HG02623 (cell line): ENCODE measurements at regions not wholly inside any gene's neighbourhood (a gene's known extent, or its start where the extent isn't known, plus 50 kb on each side); places are given as distances from the start of the nearest gene placed in this dataset.

Source experiments
- ATAC-seq: cut with Tn5 transposase; IDR thresholded peaks from one replicate; pipeline ENCODE4 v1.9.1; 2021; ENCODE audit warnings: moderate library complexity; ENCODE audit not compliant: unreplicated experiment

- no peak for ATAC-seq
Observed at GRCh38 chr15:69505956-69506556, 53.4 kb downstream of the RPLP1 start.

DNA sequence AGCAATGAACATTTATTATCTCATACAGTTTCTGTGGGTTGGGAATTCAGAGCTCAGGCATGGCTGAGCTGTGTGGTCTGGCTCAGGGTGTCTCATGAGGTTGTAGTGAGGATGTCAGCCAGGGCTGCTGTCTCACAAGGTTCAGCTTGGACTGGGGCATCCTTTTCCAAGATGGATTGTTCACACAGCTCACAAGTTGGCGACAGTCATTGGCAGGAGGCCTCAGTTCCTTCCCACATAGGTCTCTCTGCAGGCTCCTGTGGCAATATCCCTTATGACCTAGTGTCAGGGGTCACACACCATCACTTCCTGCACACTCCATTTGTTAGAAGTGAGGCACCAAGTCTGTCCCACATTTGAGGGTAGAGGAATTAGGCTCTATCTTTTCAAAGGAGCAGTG, 56.0 kb downstream of the RPLP1 start:
- ATAC-seq, result no peak

- no peak for ATAC-seq
Observed at GRCh38 chr15:69509131-69509530, 56.5 kb downstream of the RPLP1 start.

DNA sequence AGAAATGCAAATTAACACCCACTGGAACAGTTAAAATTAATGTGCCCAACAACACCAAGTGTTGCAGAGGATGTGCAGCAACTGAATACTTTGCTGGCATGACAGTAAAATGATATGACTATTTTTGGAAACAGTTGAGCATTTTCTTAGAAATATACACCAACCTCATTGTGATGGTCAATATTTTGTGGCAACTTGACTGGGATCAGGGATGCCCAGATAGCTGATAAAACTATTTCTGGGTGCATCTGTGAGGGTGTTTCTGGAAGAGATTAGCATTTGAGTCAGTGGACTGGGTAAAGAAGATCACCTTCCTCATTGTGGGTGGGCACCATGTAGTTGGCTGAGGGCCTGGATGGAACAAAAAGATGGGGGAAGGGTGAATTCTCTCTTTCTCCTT, 57.9 kb downstream of the RPLP1 start:
- ATAC-seq, result no peak

DNA sequence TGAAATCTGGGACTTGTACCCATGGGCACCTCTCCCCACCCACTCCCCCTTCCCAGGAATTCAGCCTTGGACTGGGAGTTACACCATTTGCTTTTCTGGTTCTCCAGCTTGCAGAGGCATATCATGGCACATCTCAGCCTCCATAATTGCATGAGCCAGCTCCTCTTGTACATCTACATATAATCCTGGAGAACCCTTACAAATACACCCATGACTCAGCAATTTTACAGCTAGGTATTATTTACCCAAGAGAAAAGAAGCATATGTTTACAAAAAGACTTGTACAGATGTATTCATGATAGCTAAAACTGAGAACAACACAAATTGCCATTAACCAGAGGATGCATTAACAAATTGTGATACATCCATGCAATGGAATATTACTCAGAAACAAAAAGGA, 58.4 kb downstream of the RPLP1 start:
- no peak for ATAC-seq

DNA sequence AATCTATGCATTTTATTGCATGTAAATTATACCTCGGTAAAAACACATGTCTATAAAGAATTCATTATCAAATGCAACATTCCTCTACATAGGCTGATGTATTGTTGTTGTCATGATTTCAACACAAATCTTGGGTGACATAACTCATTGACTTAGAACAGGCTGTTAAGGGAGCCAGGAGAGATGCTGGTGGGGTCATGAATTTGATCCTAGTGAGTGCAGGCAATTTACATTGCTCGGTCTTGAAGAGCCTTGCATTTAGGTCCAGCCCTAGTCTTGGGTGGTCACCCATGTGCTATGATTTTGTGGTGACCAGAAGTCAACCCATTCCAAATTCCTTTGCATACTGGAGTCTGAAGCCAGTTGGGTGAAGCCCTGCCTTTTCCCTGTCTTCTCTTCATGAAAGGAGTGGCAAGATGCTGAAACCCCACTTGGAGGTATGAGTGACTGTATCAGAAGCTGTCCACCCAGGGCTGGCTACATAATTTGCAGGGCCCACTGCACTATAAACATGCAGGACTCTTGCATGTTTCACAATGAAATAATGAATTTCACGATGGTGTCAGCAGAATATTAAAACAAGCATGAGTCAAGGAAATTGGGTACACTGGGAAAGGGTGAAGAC, 59.2 kb downstream of the RPLP1 start:
- ATAC-seq, result no peak

DNA sequence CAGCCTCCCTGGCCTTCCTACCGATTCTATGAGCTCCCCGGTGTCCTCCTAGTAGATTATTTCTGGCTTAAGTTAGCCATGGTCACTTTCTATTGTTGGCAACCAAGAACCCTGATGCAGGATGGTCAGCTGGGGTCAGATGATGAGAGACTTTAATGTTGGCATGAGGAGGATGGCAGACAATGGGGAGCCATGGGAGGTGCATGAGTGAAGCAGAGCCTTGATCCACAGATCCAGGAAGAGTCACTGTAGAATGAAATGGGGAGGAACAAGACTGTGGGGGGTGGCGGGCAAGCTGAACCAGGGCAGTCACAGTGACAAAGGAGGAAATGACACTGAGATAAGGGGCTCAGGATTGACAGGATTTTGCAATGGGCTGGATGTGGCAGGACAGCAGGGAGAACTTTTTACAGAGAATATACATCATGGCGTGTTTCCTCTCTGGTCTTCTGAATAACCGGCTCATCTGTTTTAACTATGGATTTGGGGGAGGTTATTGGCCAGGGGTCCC, 60.9 kb downstream of the RPLP1 start:
- ATAC-seq, result no peak

- ATAC-seq, result no peak
Observed at GRCh38 chr15:69513986-69514385, 61.4 kb downstream of the RPLP1 start.

DNA sequence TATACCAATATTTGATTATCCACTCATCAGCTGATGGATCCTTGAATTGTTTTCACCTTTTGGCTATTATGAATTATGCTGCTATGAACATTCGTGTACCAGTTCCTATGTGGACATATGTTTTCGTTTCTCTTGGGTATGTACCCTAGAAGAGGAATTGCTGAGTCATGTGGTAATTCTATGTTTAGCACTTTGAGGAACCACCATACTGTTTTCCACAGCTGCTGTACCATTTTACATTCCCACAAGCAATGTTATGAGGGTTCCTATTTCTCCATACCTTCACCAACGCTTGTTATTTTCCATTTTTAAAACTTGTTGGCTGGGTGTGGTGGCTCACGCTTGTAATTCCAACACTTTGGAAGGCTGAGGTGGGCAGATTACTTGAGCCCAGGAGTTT, 62.9 kb downstream of the RPLP1 start:
- no peak for ATAC-seq

GRCh38 chr15:69515926-69516325, 63.3 kb downstream of the RPLP1 start:
- ATAC-seq, result no peak

DNA sequence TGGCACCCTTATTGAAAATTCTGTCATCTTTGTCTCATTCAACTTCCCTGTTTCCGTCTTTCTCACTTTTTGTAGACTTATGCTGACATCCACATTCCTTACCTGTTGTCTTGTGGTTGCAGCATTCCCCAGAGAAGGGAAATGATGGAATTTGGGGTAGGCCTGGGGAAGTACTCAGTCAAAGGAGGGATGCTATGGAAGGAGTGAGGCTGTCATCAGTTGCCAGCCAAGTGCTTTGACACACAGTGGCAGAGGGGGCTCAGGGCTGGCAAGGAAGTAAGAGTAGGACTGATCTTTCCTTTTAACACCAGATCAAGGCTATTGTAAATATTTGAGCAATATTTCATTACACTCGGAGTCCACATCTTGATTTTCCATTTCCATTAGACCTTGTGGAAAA, 64.4 kb downstream of the RPLP1 start:
- ATAC-seq, result no peak

- ATAC-seq, result no peak
Observed at GRCh38 chr15:69518806-69519205, 66.2 kb downstream of the RPLP1 start.

DNA sequence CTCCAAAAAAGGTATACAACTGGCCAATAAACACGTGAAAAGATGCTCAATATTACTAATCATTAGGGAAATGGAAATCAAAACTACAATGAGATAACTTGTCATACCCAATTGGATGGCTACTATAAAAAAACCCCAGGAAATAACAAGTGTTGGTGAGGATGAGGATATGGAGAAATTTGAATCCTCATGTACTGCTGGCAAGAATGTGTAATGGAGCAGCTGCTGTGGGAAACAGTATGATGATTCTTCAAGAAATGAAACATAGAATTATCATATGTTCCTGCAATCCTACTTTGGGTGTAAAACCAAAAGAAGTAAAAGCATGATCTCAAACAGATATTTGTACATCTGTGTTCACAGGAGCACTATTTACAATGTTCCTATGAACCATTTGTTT, 67.4 kb downstream of the RPLP1 start:
- ATAC-seq, result no peak

DNA sequence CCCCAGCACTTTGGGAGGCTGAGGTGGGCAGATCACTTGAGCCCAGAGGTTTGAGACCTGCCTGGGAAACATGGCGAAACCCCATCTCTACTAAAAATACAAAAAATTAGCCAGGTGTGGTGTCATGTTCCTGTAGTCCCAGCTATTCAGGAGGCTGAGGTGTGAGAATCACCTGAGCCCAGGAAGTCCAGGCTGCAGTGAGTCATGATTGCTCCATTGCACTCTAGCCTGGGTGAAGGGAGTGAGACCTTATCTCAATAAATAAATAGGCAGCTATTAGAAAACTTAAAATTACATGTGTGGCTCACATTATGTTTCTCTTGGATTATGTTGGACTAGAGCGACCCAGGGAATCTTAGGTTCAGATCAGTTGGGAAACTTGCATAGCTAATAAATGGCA, 69.7 kb downstream of the RPLP1 start:
- no peak for ATAC-seq

GRCh38 chr15:69523010-69524001, 70.7 kb downstream of the RPLP1 start:
- no peak for ATAC-seq

GRCh38 chr15:69524296-69524695, 71.7 kb downstream of the RPLP1 start:
- no peak for ATAC-seq

- no peak for ATAC-seq
Observed at GRCh38 chr15:69524814-69525213, 72.2 kb downstream of the RPLP1 start.

DNA sequence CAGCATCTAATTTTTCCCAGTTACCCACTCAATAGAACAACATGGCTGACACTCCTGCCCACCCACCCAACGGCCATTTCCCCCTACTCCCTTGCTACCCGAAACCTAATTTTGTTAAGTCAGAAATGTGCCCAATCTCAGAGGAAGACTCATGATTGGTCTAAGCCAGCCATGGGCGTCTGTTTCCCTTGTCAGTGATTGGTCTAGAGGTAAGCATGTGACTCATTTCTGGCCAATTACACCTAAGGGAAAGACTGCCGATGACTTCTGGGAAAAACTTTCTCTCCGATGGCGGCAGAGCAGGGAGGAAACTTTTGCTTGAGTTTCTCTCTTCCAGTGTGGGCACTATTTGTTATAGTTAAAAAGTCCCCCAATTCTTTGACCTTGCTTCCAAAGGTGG, 72.9 kb downstream of the RPLP1 start:
- no peak for ATAC-seq

DNA sequence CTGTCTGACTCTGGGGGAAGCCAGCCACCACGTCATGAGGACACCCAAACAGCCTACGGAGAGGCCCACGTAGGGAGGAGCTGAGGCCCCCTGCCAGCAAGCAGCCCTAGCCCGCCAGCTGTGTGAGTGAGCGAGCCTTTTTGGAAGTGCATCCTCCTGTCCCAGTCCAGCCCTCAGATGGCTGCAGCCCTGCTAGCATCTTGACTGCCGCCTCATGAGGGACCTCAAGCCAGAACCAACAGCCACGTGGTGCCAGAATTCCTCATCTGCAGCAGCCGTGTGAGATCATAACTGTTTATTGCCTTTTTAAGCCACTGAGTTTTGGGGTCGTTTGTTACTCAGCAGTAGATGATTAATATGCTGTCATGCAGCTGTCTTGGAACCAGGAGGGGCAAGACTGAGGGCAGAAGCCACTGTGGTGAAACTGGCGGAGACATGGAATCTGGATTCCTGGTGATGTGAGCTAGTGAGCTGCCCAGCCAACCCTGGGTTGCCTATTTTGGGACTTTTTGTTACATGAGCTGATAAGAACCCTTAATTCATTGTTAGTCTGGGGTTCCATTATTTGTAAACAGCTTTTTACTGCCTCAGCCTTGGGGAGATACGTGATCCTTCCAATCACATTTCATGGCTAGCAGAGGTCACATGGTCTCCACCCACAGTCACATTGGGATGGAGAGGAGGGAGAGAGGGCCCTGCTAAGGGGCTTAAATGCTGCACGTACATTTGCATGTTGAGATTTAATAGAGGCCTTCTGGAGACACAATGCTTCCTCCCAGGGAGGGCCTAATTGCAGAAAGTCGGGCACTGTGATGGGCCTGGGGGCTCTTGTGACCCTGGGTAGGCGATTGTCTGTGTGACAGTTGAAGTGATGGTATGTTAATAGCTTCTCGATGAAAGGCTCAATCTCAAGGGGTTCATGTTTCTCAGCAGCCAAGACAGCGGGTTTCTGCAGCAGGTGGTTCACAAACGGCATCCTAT, 73.8 kb downstream of the RPLP1 start:
- no peak for ATAC-seq

DNA sequence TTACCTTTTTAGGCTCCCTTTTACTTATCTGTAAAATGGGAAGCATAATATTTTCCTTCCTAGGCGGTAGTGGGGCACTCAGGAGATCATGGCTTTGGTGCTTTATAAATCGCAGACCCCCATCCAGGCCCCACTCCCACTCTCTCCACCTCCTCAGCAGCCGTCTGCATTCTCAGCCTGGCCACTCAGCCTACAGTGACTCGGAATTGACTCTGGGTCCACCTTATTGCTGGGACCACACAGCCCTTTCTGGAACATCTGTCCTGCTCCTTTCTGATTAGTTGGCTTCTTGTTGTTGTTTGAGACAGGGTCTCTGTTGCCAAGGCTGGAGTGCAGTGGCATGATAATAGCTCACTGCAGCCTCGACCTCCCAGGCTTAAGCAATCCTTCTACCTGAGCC, 76.5 kb downstream of the RPLP1 start:
- ATAC-seq, result no peak
